Stimulated activated CD4-positive, alpha-beta T cell treated with anti-CD3 and anti-CD28 coated beads, Interleukin-15, amount 100 ng/mL, for 24 hours (primary cell): ENCODE measurements at regions not wholly inside any gene's neighbourhood (a gene's known extent, or its start where the extent isn't known, plus 50 kb on each side); places are given as distances from the start of the nearest gene placed in this dataset.
"Not testable (repeated sequence)": the region's sequence is repeated elsewhere in the genome, so short reads cannot be mapped to it uniquely, and the experiment has no call there.

Experiments
- DNase-seq: peaks from one replicate; pipeline ENCODE4 v3.0.0-alpha.2; 2020

DNA sequence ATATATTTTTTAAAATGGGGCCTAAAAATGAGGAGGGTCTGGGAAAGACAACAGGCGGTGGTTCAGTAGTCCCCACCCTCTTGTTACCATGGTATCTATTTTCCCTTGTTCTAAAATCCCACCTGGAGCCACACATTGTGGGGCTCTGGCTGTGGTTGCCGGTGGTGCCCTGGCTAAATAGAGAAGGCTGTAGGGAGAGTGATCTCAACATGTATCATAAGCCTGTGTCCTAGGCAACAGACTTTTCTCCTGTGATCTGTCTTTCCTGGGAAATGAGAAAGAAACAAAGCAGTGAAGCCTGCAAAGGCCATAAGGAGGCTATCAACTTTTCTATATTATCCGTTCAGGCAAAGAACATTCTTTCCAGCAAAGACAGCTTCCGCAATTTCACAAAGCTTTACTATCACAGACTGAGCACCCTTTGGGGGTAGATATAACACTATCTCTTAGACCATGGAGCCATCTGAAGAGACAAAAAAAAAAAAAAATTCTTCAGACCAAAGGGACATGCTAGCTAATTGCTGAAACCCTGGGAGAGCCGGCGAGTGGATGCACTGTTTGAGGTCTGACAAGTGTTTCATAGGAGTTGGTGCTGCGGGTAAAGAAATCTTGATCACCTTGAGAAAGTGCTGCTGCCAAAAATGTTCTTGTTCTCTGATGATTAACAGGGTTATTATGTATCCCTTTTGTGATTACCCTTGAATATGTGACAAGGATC lies 879.2 kb upstream of the DDX18 start:
- DNase-seq, result no peak

DNA sequence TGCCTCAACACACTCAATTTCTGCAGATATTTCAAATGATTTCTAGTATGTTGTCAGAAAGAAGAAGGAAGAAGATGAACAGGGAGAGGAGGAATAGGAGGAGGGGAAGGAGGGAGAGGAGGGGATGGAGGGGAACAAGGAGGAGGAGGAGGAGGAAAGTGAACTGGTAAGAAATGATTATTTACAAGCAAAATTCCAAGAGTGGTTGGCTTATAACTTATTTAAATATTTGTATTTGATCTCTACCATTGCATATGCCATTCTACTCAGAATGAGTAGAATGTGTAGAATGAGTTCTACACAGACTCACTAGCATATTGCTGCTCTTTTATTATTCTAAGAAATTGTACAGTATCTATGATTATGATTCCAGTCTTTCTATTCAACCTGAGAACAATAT lies 866.2 kb upstream of the DDX18 start:
- DNase-seq, result no peak

DNA sequence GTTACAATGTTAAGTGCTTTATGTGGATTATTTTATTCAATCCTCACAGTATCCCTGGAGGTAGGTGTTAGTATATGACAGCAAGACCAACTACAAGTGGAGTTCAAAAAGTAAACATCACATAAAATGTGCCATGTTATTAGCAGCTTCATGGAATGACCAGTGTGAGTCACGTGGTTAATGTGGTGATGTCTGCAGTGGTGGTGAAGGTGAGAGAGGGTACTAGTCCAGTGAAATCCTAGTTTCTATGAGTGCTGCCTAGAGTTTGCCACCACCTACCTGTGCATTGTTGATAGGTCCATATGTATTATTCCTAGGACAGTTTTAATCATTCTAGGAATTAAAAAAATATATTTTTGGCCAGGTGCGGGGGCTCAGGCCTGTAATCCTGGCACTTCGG lies 865.2 kb upstream of the DDX18 start:
- no peak for DNase-seq

GRCh38 chr2:116952254-116952653 lies 862.2 kb upstream of the DDX18 start:
- no peak for DNase-seq

DNA sequence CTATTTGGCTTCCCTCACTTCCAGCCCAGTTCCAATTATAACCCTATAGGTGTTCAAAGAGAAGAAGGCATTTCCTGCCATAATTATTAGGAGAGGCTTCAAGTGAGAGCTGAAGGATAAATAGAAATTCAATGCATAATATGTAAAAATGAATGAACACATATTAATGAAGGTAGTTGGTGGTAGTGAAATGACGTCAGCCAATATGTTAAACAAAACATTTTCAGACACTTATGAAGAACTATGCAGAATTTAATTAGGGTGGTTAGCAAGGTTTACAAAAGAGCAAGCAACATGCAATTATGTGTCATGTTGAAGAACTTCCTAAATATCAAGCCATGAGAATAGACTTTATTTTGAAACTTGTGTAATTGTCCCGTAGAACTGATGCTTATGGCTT lies 858.8 kb upstream of the DDX18 start:
- no peak for DNase-seq

- no peak for DNase-seq
These were observed 838.9 kb upstream of the DDX18 start for GRCh38 chr2:116975608-116976007.

- DNase-seq, result no peak
These were observed 834.4 kb upstream of the DDX18 start for GRCh38 chr2:116979916-116980764.

GRCh38 chr2:116987447-116987846 lies 827.0 kb upstream of the DDX18 start:
- no peak for DNase-seq

GRCh38 chr2:116988303-116988702 lies 826.2 kb upstream of the DDX18 start:
- no peak for DNase-seq

- no peak for DNase-seq
These were observed 795.1 kb upstream of the DDX18 start for GRCh38 chr2:117019357-117019756.

DNA sequence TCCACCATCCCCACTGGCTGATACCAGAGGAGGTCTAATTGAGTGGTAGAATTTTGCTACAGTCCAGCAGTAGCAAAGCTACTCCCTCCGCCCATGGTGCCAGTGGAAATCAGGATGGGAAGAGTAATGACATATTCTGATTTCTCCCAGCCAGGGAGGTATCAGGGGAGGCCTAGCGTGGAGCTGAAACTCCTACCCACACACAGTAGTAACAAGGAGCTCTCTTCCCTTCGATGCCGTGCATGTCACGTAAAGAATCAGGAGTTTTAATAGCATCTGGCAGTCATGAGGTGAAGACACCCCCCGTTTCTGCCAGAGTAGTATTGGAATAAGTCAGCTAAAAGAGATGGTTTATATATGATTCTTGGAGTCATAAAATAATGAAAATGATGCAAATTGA lies 786.8 kb upstream of the DDX18 start:
- no peak for DNase-seq

GRCh38 chr2:117028708-117029107 lies 785.8 kb upstream of the DDX18 start:
- not testable (repeated sequence) for DNase-seq

GRCh38 chr2:117055499-117056375 lies 758.8 kb upstream of the DDX18 start:
- DNase-seq, result no peak

GRCh38 chr2:117056376-117056748 lies 758.1 kb upstream of the DDX18 start:
- no peak for DNase-seq

GRCh38 chr2:117057016-117057415 lies 757.5 kb upstream of the DDX18 start:
- DNase-seq, result no peak

DNA sequence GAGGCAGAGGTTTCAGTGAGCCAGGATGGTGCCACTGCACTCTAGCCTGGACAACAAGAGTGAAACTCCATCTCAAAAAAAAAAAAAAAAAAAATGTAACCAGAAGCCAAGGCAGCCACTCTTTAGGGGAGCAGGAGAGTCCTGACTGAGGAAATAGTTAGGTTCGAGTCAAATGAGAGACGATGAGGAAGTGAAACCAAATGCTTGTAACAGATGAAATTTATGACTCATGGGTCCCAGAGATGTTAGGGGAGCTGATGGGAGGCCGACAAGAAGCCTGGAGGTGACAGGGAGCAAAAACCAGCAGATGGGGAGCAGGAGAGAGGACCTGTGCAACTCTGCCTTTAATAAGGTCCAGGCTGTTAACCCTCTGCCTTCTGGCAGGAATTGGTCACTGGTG lies 756.1 kb upstream of the DDX18 start:
- no peak for DNase-seq

DNA sequence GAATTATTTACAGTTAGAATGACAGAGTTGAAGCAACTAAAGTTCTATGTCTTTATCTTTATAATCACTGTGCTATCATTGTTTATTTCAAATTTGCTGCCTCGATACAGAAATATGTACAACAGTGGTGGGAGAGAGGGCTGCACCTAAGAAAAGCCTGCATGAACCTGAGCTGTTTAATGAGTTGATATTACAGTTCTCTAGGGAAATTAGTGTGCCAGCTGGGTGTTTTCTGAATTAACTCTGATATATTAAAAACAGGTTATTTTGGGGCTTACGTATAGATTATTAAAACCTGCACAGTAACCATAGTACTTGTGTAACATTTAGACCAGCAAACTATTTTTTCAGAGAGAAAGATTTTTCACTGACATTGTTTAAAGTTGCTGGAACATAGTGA lies 750.5 kb upstream of the DDX18 start:
- DNase-seq, result no peak

- no peak for DNase-seq
These were observed 748.6 kb upstream of the DDX18 start for GRCh38 chr2:117065912-117066311.

DNA sequence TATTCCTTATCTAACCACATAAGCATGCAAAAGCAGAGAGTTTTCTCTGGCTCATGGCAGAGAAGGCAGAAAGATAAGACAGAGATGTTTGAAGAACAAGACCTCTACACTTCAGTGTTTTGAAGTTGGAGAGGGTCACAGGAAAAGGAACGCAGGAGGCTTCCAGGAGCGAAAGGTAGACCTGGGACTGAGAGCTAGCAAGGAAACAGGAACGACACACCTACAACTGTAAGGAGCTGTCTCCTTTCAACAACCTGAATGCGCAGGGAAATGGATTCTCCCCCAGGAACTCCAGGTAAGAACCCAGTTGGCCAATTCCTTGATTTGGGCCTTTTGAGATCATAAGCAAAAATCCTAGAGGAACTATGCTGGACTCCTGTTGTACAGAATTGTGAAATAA lies 746.6 kb upstream of the DDX18 start:
- no peak for DNase-seq

DNA sequence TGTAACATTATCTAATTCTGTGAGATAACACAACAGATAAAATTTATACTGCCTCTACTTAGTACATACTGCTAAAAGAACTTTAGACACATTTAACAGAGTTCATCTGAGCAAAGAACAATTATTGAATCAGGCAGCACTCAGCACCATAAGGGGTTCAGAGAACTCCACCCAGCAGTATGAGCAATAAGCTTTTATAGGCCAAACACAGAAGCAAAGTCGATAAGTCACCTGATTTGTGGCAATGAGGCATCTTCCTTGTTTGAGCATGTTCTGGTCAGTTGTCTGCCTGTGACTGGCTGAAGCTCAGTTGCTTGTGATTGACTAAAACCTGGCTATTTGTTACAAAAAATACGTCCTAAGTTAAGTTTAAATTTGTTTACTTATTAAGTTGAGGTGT lies 746.1 kb upstream of the DDX18 start:
- DNase-seq, result no peak

GRCh38 chr2:117071556-117072102 lies 742.9 kb upstream of the DDX18 start:
- DNase-seq, result no peak

DNA sequence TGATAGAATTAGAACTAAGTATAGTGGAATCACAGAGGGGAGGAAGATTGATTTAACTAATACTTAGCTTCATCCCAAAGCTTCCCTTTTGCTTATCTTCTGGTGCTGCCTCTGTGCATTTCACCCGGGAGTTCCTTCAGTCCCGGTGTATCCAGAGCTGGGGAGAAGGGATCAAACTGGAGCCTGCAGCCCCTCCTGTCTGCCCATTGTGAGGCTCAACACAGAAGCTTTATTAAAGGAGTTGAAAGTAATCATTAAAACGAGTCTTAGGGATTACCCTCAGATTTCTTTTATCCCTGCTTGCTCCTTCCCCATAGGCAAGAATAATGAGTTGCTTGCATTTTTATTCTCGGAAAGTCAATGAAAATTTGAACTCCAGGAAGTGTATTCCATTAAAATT lies 739.7 kb upstream of the DDX18 start:
- no peak for DNase-seq

DNA sequence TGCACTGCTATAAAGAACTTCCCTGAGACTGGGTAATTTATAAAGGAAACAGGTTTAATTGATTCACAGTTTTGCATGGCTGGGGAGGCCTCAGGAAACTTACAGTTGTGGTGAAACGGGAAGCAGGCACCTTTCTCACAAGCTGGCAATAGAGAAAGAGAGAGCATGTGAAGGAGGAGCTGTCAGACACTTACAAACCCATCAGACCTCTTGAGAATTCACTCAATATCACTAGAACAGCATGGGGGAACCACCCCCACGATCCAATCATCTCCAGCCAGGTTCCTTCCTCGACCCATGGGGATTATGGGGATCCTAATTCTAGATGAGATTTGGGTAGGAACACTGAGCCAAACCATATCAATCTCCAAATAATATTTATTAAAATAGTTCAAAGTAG lies 729.2 kb upstream of the DDX18 start:
- DNase-seq, result no peak
